Left ventricle myocardium inferior (tissue), 1 donor: ENCODE measurements at regions not wholly inside any gene's neighbourhood (a gene's known extent, or its start where the extent isn't known, plus 50 kb on each side); places are given as distances from the start of the nearest gene placed in this dataset.

ENCODE experiments used
- DNase-seq: peaks from one replicate; pipeline ENCODE4 v3.0.0-alpha.2; 2020
- H3K27ac ChIP-seq: fragments of 200-600 bp; replicated peaks from 2 replicates; pipeline ENCODE4 v1.8.0; 2021
- H3K27me3 ChIP-seq: fragments of 200-600 bp; 2 replicates; pipeline ENCODE4 v1.8.0; 2021; ENCODE audit warnings: low read depth
- H3K36me3 ChIP-seq: fragments of 200-600 bp; 2 replicates; pipeline ENCODE4 v1.8.0; 2021
- H3K4me1 ChIP-seq: fragments of 200-600 bp; 2 replicates; pipeline ENCODE4 v1.8.0; 2021
- H3K4me3 ChIP-seq: fragments of 200-600 bp; 2 replicates; pipeline ENCODE4 v1.8.0; 2021; ENCODE audit warnings: mild to moderate bottlenecking, moderate library complexity
- H3K9me3 ChIP-seq: fragments of 200-600 bp; replicated peaks from 2 replicates; pipeline ENCODE4 v1.8.0; 2021
- CTCF ChIP-seq: fragments of 200-600 bp; IDR thresholded peaks from 2 replicates; pipeline ENCODE4 v1.8.0; 2021; ENCODE audit warnings: antibody characterized with exemption, mild to moderate bottlenecking, borderline replicate concordance
- intact Hi-C: fragments of 100-400 bp; cut with micrococcal nuclease; formaldehyde crosslinking; loops from one replicate; pipeline ENCODE4 v1.11.0; 2022
- donor health status: DM: no; HTN: yes; CAD: no; lungs with severe emphysema.

DNA sequence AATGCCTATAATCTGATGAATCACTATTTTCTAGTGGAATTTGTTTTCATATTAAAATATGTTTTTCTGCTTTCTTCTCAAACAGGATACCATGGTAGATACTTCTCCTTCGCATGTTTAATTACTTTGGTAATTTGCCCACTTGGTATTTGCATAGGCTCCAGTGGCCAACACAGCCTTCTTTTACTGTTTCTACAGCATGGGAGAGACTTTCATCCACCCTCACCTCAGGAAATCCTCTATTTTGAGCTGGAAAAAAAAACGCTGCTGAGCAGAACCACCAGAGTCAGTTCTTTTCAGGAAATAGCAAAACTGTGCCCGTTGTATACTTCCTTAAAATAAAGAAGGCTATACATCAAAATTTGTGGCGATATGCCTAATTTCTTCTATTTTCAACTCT, 213.3 kb downstream of the MDFIC start:
- Histone ChIP-seq H3K4me3 (no peak overlapping the region), H3K9me3 (no peaks in the 10 kb centered on the region), H3K4me1 (no peaks in the 10 kb centered on the region), H3K36me3 (no peaks in the 10 kb centered on the region), H3K27ac (peak overlapping the region; percentile 7), H3K27me3 (no peaks in the 10 kb centered on the region)
- intact Hi-C loops = no loop called here
- no peak for DNase-seq
- TF ChIP-seq CTCF = no peak

DNA sequence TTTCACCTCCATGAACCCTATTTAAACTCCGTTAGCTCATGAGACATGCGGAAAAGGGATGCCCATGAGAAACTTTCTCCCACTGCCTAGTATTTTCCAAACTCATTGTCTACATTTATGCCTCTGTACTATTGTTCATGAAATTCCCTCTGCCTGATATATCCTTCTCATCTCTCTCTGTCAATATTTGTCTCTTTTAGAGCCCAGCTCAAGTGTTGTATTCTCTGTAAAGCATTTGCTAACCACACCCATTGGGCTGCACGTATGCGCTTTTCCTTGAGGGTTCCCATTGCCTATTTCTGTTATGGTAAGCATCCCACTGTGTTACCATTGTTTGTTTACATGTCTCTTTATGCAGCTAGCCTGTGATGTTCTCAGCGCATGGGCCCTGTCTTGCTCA, 211.4 kb downstream of the MDFIC start:
- intact Hi-C loops = no loop called here
- H3K4me1 ChIP-seq = no peaks in the 10 kb centered on the region
- no peak for DNase-seq
- no peak overlapping the region for H3K27ac ChIP-seq
- H3K36me3 ChIP-seq = no peaks in the 10 kb centered on the region
- no peaks in the 10 kb centered on the region for H3K9me3 ChIP-seq
- TF ChIP-seq CTCF = no peak
- no peak overlapping the region for H3K4me3 ChIP-seq
- no peaks in the 10 kb centered on the region for H3K27me3 ChIP-seq

DNA sequence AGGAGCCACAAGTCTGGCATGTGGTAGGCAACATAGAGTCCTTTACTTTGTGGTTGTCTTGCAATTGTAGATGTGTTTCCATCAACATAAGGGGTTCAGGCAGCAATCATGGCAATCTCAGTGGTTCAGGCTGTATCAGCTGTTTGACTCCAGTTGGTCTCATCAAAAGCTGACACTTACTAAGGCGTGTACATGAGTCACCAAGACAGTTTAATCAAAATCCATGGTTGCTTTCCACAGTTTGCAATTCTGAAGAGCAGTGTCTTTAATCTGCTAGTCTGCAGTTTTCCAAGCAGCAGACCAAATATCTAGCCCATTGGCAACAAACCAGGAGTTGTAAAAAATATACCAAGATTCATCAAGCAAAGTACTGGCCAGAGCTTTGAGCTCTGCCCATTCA, 210.2 kb downstream of the MDFIC start:
- Histone ChIP-seq H3K27ac (no peak overlapping the region), H3K9me3 (no peaks in the 10 kb centered on the region), H3K36me3 (no peaks in the 10 kb centered on the region), H3K4me1 (no peaks in the 10 kb centered on the region), H3K4me3 (no peak overlapping the region), H3K27me3 (no peaks in the 10 kb centered on the region)
- intact Hi-C loops = no loop called here
- no peak for TF ChIP-seq CTCF
- DNase-seq = no peak

DNA sequence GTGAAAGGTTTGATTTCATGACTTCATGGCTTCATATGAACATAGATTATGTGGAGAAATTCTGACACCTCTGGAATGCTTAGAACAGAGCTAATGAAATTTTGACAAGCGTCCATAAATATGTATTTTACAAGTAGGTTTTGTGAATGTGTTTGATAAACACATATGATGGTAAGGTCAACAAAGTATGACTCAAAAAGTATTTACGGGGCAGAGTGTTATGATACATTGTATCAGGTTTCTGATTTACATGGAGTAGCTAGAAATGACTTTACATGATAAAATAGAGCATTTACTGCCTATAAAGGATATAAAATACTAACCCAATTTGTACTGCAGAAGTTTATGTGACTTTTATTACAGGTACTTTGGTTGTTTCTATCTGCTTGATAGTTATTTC, 206.3 kb downstream of the MDFIC start:
- intact Hi-C loops = no loop called here
- H3K27ac ChIP-seq = no peak overlapping the region

DNA sequence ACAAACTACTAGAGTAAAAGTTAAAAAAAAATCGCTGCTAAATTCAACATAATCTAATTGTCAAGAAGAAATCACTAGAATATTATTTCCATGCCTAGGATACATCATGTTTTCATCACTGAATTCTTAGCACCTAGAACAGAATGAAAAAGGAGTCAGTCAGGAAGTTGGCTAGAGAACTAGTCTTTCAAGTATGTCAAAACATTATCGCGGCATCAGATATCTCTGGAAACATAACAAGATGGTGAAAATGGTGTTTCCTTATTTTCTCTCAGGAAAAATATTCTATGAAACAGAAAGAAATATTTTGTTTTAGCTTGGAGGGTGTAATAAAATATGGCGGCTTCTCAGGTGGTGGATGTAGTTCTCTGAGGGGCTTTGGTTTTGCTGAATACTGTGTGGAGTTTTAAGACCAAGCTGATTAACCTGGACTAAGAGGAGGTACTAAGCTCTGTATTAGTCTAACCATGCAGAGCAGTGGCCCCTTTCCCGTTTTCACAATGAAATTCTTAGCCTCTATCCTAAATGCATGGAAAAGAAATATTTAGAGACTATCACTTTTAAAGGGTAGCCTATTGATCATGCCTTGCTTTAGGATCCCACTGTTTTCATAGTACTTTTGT, 205.6 kb downstream of the MDFIC start:
- H3K4me1 ChIP-seq = peaks cover 17% of the 10 kb centered on the region
- no peak overlapping the region for H3K27ac ChIP-seq
- no peak overlapping the region for H3K4me3 ChIP-seq
- intact Hi-C loops = no loop called here
- no peaks in the 10 kb centered on the region for H3K9me3 ChIP-seq
- no peaks in the 10 kb centered on the region for H3K27me3 ChIP-seq
- no peak for TF ChIP-seq CTCF
- DNase-seq = no peak
- H3K36me3 ChIP-seq = no peaks in the 10 kb centered on the region

More for the DNA sequence above, 206.3 kb downstream of the MDFIC start:
- no peaks in the 10 kb centered on the region for H3K27me3 ChIP-seq
- H3K9me3 ChIP-seq = no peaks in the 10 kb centered on the region
- H3K4me3 ChIP-seq = no peak overlapping the region
- no peaks in the 10 kb centered on the region for H3K36me3 ChIP-seq
- no peak for TF ChIP-seq CTCF
- peaks cover 11% of the 10 kb centered on the region for H3K4me1 ChIP-seq
- no peak for DNase-seq
